OCI-LY7 (cell line): ENCODE measurements at regions not wholly inside any gene's neighbourhood (a gene's known extent, or its start where the extent isn't known, plus 50 kb on each side); places are given as distances from the start of the nearest gene placed in this dataset.

Experiments used
- CTCF ChIP-seq: fragments of 200-600 bp; sonication (generic); conservative IDR thresholded peaks from 2 replicates; pipeline ENCODE4 v1.5.1; 2014; ENCODE audit warnings: mild to moderate bottlenecking, antibody characterized with exemption, low read length, moderate library complexity, mixed read lengths
- EZH2phosphoT487 ChIP-seq: fragments of 200-600 bp; sonication (generic); IDR thresholded peaks from 2 replicates; pipeline ENCODE4 v1.6.1; 2018; ENCODE audit warnings: low read depth, borderline replicate concordance, mild to moderate bottlenecking, mixed run types, antibody characterized with exemption, low read length, moderate library complexity, mixed read lengths

DNA sequence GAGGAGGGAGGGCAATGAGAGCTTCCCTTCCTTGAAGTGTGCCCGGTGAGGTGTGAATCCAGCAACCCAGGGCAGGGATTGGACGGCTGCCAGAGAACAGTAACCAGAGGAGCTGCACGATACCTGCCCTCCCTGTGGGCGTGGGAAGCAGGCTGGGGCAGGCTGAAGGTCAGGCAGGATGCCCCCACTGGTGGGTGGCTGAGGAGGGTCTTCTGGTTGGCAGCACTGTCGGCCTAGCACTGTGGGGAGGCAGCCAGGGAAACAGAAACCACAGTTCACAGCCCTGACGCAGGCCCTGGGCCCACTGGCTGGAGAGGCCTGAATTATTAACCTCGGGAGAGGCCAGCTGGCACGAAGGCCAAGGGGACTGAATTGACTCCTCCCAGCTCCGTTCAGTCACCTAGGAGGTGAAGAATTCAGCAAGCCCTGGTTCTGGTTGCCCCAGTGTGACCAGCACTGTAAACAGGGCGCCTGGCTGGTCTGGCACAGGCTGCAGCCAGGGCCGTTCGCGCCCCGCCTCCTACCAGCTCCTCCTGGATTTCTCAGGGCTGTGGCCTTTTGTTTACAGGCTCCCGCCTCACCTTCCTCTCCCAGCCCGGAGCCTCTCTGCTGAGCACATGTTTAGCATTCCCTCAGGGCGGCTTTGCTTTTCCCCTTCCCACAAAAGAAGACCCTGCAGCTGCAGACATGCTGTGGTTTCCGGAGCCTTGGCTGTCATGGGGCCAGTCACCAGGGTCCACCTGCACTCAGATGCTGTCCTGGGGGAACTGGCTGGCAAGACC lies 97.8 kb downstream of the B3GNT2 start:
- TF ChIP-seq CTCF (no peak), EZH2phosphoT487 (no peak)
